GM13977 (cell line): ENCODE measurements at regions not wholly inside any gene's neighbourhood (a gene's known extent, or its start where the extent isn't known, plus 50 kb on each side); places are given as distances from the start of the nearest gene placed in this dataset.
"Not testable (repeated sequence)": the region's sequence is repeated elsewhere in the genome, so short reads cannot be mapped to it uniquely, and the experiment has no call there.

ENCODE experiments used
- DNase-seq: peaks from one replicate; pipeline ENCODE4 v3.0.0; 2012; ENCODE audit warnings: low spot score
- in situ Hi-C: fragments of 300-500 bp; cut with MboI; formaldehyde crosslinking; loops from one replicate; pipeline ENCODE4 v1.12.0; 2022; ENCODE audit warnings: low sequenced_read_pairs, low pct_unique_long_range_greater_than_20kb, mixed read lengths, inconsistent platforms; ENCODE audit not compliant: unreplicated experiment

GRCh38 chr2:111421949-111422348 is 301.2 kb downstream of the BCL2L11 start:
- DNase-seq, in situ Hi-C loops: not testable (repeated sequence)

- in situ Hi-C loops, DNase-seq: not testable (repeated sequence)
These were observed 301.8 kb downstream of the BCL2L11 start for GRCh38 chr2:111422562-111422961.

- DNase-seq, in situ Hi-C loops: not testable (repeated sequence)
These were observed 302.5 kb downstream of the BCL2L11 start for GRCh38 chr2:111423184-111423583.

- DNase-seq, in situ Hi-C loops: not testable (repeated sequence)
These were observed 303.5 kb downstream of the BCL2L11 start for GRCh38 chr2:111424176-111424575.

GRCh38 chr2:111424851-111425309 is 304.2 kb downstream of the BCL2L11 start:
- in situ Hi-C loops, DNase-seq: not testable (repeated sequence)

GRCh38 chr2:111425789-111426201 is 305.1 kb downstream of the BCL2L11 start:
- in situ Hi-C loops, DNase-seq: not testable (repeated sequence)

GRCh38 chr2:111427346-111427745 is 306.6 kb downstream of the BCL2L11 start:
- DNase-seq, in situ Hi-C loops: not testable (repeated sequence)

- DNase-seq = not testable (repeated sequence)
These were observed 308.2 kb downstream of the BCL2L11 start for GRCh38 chr2:111428915-111429314.

GRCh38 chr2:111429353-111429752 is 308.6 kb downstream of the BCL2L11 start:
- in situ Hi-C loops, DNase-seq: not testable (repeated sequence)

More at GRCh38 chr2:111428915-111429314, 308.2 kb downstream of the BCL2L11 start:
- in situ Hi-C loops = not testable (repeated sequence)

GRCh38 chr2:111430817-111431661 is 310.3 kb downstream of the BCL2L11 start:
- in situ Hi-C loops, DNase-seq: not testable (repeated sequence)

- DNase-seq, in situ Hi-C loops: not testable (repeated sequence)
These were observed 311.7 kb downstream of the BCL2L11 start for GRCh38 chr2:111432423-111432822.

- in situ Hi-C loops, DNase-seq: not testable (repeated sequence)
These were observed 312.3 kb downstream of the BCL2L11 start for GRCh38 chr2:111432916-111433499.

- in situ Hi-C loops, DNase-seq: not testable (repeated sequence)
These were observed 313.3 kb downstream of the BCL2L11 start for GRCh38 chr2:111433892-111434607.

- in situ Hi-C loops, DNase-seq: not testable (repeated sequence)
These were observed 313.9 kb downstream of the BCL2L11 start for GRCh38 chr2:111434608-111434939.

GRCh38 chr2:111435553-111436310 is 315.0 kb downstream of the BCL2L11 start:
- in situ Hi-C loops, DNase-seq: not testable (repeated sequence)

- in situ Hi-C loops, DNase-seq: not testable (repeated sequence)
These were observed 315.7 kb downstream of the BCL2L11 start for GRCh38 chr2:111436411-111436810.

GRCh38 chr2:111437288-111437990 is 316.7 kb downstream of the BCL2L11 start:
- in situ Hi-C loops = not testable (repeated sequence)

More at GRCh38 chr2:111437288-111437990, 316.7 kb downstream of the BCL2L11 start:
- not testable (repeated sequence) for DNase-seq
